ENCODE measurements at regions not wholly inside any gene's neighbourhood (a gene's known extent, or its start where the extent isn't known, plus 50 kb on each side); places are given as distances from the start of the nearest gene placed in this dataset.
"Not testable (repeated sequence)": the region's sequence is repeated elsewhere in the genome, so short reads cannot be mapped to it uniquely, and the experiment has no call there.

DNA sequence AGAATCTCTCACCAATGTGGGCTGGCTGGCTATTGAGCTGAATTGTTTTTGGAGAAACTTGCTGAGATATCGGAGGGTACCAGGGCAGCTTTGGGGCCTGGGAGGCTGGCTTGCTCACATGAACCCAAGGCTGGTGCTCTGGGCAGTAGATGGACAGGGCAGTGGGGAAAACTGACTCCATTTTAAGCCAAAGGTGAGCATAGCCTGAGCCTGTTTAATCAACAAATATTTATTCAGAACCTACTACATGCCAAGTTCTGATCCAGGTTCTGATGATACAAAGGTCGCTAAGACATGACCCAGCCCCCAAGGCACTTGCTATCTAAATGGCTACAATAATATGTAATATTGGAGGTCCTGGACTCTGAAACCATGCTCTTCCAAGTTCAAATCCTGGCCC lies 86.6 kb downstream of the BUB3 start:
- DNase-seq (ENCODE audit: low read depth), result no peak
- TF ChIP-seq, protein P1, sequence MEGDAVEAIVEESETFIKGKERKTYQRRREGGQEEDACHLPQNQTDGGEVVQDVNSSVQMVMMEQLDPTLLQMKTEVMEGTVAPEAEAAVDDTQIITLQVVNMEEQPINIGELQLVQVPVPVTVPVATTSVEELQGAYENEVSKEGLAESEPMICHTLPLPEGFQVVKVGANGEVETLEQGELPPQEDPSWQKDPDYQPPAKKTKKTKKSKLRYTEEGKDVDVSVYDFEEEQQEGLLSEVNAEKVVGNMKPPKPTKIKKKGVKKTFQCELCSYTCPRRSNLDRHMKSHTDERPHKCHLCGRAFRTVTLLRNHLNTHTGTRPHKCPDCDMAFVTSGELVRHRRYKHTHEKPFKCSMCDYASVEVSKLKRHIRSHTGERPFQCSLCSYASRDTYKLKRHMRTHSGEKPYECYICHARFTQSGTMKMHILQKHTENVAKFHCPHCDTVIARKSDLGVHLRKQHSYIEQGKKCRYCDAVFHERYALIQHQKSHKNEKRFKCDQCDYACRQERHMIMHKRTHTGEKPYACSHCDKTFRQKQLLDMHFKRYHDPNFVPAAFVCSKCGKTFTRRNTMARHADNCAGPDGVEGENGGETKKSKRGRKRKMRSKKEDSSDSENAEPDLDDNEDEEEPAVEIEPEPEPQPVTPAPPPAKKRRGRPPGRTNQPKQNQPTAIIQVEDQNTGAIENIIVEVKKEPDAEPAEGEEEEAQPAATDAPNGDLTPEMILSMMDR (conservative IDR thresholded peaks at IDR 0.05; ENCODE audit: low read depth, low read length), result no peak
- no peak overlapping the region for H3K4me3 ChIP-seq (ENCODE audit: low read depth, low read length)

DNA sequence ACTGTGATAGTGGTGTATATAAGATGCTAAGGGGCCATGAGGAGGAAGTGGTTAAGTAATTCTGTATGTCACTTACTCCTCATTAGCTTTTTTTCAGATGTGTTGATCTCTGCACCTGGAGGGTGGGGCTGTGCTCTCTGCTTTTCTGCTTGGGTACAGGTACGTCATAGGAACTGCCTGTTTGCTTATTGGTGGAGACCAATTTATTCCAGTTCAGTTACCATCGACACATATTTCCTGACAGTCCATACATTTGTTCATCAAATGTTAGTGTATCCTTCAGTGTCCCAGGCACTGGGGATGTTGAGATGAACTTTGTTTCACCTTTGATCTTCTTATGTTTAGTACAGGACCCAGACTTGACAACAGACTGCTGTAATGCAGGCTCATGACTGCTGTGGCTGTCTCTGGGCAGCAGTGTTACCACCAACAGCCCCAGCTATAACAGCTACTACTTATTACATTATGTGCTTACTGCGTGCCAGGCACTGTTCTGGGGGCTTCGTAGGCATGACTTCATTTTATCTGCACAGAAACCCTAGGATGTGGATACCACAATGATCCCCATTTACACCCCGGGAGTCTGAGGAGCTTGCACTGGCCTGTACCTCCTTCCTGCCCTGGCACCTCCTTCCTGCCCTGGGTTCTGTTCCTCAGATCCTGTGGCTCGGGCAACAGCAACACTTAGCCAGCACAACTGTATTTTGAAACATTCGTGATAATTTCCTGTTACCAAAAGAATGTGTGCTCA lies 87.4 kb downstream of the BUB3 start:
- TF ChIP-seq, protein P1 (conservative IDR thresholded peaks at IDR 0.05; ENCODE audit: low read depth, low read length), result no peak
- DNase-seq (ENCODE audit: low read depth), result no peak
- no peak overlapping the region for H3K4me3 ChIP-seq (ENCODE audit: low read depth, low read length)

DNA sequence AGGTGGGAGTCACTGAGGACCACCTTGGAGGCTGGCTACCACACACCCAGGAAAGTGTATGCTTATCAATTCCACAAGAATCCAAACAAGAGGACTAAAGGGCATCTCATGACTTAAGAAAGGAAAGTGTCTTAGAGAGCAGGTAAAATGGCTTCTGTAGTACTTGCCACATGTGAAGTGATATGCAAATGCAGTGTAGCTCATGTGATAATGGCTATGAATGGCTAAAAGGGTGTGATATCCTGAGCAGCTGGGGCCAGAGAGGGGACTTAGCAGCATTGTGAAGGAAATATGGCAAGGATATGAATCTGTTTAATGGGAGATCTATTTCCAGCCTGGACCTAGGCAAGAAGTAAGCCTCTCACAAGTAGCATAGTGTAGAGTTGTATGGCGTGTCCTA lies 90.5 kb downstream of the BUB3 start:
- TF ChIP-seq, protein P1 (conservative IDR thresholded peaks at IDR 0.05; ENCODE audit: low read depth, low read length), result no peak
- no peak overlapping the region for H3K4me3 ChIP-seq (ENCODE audit: low read depth, low read length)
- DNase-seq (ENCODE audit: low read depth), result no peak

GRCh38 chr10:123245264-123245663 lies 91.1 kb downstream of the BUB3 start:
- TF ChIP-seq, protein P1 (conservative IDR thresholded peaks at IDR 0.05; ENCODE audit: low read depth, low read length), result no peak

GRCh38 chr10:123249894-123250293 lies 95.7 kb downstream of the BUB3 start:
- H3K4me3 ChIP-seq (ENCODE audit: low read depth, low read length), result no peak overlapping the region
- DNase-seq (ENCODE audit: low read depth), result no peak
- TF ChIP-seq, protein P1 (conservative IDR thresholded peaks at IDR 0.05; ENCODE audit: low read depth, low read length), result no peak

More at GRCh38 chr10:123245264-123245663, 91.1 kb downstream of the BUB3 start:
- DNase-seq (ENCODE audit: low read depth), result no peak
- H3K4me3 ChIP-seq (ENCODE audit: low read depth, low read length), result no peak overlapping the region

DNA sequence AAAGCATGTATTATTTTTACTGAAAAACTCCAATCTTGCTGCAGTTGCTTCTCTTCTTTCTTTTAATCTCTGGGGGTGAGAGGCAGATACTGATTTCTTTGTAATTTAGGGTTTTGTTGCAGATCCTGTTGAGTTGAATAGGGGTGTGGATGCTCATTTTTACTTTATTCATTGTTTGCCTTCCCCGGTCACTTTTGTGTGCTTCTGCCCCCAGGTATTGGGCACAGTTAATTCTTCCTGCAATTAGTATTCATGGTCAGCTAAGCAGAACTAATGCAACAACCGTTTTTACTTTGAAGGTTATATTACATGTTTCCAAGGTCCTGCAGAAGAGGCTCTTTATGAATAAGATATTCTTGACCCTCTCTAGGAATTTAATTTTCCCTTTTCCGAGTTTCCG lies 96.4 kb downstream of the BUB3 start:
- H3K4me3 ChIP-seq (ENCODE audit: low read depth, low read length), result no peak overlapping the region
- TF ChIP-seq, protein P1 (conservative IDR thresholded peaks at IDR 0.05; ENCODE audit: low read depth, low read length), result no peak
- DNase-seq (ENCODE audit: low read depth), result no peak

DNA sequence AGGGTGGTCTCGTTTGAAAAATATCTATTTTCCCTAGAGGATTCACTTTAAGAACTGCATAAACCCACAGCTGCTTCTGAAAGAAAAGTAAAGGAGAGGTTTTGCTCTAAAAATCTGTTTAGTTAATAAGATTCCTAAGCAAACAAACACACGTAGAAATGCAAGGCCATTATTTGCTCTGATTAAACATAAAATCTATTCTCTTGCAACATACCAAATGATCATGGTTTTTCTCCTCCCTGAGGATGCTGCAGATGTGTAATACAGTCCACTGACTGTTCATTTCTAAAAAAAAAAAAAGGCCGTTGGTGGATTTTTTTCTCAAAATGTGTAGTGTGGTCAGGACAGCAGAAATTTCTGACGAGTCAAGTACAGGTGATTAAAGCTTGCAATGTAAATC lies 98.6 kb downstream of the BUB3 start:
- no peak overlapping the region for H3K4me3 ChIP-seq (ENCODE audit: low read depth, low read length)
- TF ChIP-seq, protein P1 (conservative IDR thresholded peaks at IDR 0.05; ENCODE audit: low read depth, low read length), result no peak
- no peak for DNase-seq (ENCODE audit: low read depth)

DNA sequence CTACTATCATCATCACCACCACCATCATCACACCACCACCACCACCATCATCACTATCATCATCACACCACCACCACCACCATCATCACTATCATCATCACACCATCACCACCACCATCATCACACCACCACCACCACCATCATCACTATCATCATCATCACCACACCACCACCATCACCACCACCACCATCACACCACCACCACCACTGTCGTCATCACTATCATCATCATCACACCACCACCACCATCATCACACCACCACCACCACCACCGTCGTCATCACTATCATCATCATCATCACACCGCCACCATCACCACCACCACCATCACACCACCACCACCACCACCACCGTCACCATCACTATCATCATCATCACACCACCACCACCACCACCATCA lies 100.1 kb downstream of the BUB3 start:
- not testable (repeated sequence) for DNase-seq (ENCODE audit: low read depth); H3K4me3 ChIP-seq (ENCODE audit: low read depth, low read length)
